Stromal cell of bone marrow (primary cell): ENCODE measurements at regions not wholly inside any gene's neighbourhood (a gene's known extent, or its start where the extent isn't known, plus 50 kb on each side); places are given as distances from the start of the nearest gene placed in this dataset.
A peak's percentile ranks its signal among the peaks of the same experiment; 100 is the strongest.
"Not testable (repeated sequence)": the region's sequence is repeated elsewhere in the genome, so short reads cannot be mapped to it uniquely, and the experiment has no call there.

ENCODE experiments used
- DNase-seq: peaks from one replicate; pipeline ENCODE4 v3.0.0-alpha.2; 2012; ENCODE audit warnings: low read depth

DNA sequence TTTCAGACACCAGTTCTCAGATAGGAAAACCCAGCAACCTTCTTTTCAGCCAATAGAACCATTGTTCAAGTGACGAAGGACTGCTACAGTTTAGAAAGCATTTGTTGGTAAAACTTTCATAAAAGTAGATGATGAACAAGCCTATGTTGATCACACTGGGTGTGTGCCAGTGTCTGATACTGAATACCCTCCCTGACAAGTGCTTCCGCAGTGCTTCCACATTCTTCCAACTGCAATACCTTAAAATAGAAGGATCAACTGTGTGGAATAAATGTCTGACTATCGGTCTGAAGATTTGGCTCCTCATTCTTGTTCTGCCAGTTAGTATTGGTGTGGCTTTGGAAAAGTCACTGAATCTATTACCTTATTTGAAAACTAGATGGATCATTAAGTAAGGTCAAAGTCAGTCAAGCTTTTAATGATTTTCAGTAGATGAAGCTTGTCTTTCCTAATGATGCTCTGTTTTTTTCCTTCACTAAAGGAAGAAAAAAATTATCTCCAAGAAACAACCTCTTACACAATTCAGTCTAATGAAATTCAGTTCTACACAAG lies 479.4 kb upstream of the CBLB start:
- DNase-seq = no peak

DNA sequence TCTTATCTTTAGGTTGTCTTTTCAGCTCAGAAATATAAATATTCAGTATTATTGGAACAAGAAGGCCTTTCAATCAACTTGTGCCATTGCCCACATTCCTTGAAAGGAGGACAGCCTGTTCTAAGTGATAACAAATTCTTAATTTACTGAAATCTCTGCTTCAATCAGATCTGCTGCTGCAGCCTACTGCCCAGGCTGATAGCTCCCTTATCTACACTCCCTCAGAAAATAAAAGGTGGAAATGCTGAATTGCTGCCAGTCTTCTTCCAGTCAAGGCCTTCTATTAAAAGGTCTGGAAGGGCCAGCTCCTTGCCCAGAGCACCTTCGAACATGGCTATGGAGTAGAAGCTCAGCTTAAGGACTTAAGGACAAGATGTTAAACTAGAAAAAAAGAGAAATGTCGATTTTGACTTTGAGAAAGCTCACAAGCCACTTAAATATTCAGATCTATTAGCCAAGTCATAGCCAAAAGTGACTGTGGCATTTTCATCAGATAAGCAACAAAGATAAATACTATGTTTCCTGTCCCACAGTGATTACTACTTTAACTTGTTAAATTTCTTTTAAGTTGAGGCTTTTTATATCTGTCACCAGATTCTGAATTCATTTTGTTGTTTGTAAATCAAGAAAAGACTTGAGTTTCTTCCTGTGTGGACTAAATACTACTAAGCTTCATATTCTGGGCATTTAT lies 480.5 kb upstream of the CBLB start:
- DNase-seq = no peak

DNA sequence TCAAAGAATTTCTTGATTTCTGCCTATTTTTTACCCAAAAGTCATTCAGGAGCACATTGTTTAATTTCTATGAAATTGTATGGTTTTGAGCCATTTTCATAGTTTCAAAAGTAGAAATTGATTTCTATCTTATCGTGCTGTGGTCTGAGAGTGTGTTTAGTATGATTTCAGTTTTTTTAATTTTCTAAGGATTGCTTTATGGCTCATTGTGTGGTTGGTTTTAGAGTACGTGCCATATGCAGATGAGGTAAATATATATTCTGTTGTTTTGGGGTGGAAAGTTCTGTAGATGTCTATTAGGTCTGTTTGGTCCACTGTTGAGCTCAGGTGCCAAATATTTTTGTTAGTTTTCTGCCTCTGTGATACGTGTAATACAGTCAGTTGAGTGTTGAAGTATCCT lies 487.1 kb upstream of the CBLB start:
- DNase-seq = no peak

GRCh38 chr3:106359692-106360091 lies 490.9 kb upstream of the CBLB start:
- no peak for DNase-seq

GRCh38 chr3:106360901-106361300 lies 492.1 kb upstream of the CBLB start:
- not testable (repeated sequence) for DNase-seq

GRCh38 chr3:106364477-106364876 lies 495.7 kb upstream of the CBLB start:
- no peak for DNase-seq

DNA sequence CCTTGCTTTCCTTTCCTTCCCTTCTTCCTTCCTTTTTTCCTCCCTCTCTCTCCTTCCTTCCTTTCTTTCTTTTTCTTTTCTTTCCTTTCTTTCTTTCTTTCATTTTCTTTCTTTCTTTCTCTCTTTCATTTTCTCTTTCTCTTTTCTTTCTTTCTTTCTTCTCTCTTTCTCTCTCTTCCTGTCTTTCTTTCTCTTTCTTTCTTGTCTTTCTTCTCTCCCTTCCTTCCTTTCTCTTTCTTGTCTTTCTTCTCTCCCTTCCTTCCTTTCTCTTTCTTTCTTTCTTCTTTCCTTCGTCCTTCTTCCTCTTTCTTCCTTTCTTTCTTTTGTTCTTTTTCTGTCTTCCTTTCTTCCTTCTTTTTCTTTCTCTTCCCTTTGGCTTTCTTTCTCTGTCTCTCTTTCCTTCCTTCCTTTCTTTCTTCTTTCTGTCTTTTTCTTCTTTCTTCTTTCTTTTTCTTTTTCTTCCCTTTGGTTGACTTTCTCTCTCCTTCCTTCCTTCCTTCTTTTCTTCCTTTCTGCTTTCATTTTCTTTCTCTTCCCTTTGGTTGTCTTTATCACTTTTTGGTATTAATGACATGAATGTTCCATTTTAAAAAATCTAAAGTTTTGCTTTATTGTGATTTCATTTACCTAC lies 496.4 kb upstream of the CBLB start:
- DNase-seq = no peak

- DNase-seq = no peak
Observed at GRCh38 chr3:106366352-106366751, 497.5 kb upstream of the CBLB start.

- DNase-seq = no peak
Observed at GRCh38 chr3:106367496-106367895, 498.7 kb upstream of the CBLB start.

- DNase-seq = no peak
Observed at GRCh38 chr3:106371221-106371970, 502.6 kb upstream of the CBLB start.

DNA sequence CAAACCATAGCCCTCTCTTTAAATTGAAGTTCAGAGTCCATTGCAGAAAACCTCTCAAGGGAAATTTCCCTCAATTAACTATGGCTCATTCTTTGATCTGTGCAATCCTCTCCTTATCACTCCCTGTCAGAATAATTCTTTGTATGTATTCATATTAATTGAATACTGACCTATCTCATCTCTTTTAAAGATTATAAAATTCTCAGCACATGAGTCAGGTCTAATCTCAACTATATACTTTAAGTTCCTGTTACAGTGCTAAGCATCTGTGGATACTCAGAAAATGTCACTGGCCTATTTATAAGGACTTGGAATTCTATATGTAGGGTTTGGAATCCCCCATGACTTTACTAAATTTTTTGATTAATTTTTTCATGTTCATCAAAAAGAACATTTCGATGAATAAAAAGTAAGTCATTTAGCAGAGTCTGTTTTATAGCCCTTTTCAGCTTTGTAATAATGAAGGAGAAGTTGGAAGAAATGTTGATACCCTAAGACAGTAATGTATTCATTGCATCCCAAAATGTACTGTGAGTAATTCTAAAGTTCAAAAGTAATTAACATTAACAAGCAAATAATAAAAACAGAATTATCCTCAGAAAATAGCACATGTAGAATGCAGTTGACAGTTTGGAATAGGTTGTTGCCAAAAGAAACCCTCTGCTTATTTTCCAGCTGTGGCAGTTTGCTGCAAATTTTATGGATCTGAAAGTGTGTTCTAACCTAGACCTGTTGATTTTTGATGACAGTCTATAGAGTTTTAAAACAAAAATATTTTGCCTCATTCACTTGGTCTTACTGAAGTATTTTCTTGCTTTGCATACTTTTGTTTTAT lies 503.4 kb upstream of the CBLB start:
- DNase-seq = no peak

GRCh38 chr3:106372806-106373190 lies 504.0 kb upstream of the CBLB start:
- DNase-seq = no peak

DNA sequence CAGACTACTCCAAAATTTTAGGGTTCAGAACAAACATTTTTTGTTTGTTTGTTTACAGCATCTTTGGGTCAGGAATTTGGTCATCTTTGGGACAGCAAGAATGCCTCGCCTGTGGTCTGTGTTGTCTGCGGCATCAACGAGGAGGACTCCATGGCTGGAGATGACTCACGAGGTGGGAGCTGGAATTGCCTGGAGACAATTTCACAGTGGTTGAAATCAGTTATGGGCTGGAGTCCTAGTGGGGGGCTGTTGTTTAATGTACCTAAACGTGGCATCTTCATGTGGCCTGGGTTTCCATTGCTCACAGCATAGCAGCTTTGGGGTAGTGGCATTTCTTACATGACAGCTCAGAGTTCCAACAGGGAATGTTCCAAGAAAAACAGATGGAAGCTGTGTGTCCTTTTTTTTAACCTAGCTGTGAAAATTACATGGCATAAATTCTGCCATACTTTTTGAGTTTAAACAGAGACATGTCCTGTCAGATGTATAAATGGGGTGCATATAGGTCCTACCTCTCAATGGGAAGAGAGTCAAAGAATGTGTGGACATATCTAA lies 507.3 kb upstream of the CBLB start:
- DNase-seq = no peak

DNA sequence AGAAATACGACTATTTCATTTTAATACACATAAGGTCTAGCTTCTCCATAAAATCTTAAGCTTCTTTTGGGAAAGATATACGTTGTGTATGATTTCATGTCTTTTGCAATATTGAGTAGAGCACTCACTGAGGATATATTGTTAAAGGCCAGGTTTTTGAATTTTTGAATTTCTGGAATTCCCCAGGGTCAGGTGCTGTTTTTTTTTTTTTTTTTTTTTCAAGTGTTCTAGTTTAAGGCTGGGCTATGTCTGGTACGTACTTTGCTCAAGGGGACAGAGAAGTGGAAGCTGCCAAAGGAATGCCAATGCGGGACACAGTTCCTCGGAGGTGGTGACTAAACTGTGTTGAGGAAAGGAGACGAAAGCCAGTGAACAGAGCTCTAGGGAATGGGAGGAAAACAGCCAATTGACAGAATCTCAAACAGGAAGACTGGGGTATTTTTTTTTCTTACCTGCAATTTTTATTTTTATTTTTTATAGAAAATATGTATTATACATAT lies 510.5 kb upstream of the CBLB start:
- no peak for DNase-seq

GRCh38 chr3:106380232-106380631 lies 511.4 kb upstream of the CBLB start:
- no peak for DNase-seq

- no peak for DNase-seq
Observed at GRCh38 chr3:106381286-106381938, 512.6 kb upstream of the CBLB start.

GRCh38 chr3:106381939-106382335 lies 513.1 kb upstream of the CBLB start:
- DNase-seq = no peak

DNA sequence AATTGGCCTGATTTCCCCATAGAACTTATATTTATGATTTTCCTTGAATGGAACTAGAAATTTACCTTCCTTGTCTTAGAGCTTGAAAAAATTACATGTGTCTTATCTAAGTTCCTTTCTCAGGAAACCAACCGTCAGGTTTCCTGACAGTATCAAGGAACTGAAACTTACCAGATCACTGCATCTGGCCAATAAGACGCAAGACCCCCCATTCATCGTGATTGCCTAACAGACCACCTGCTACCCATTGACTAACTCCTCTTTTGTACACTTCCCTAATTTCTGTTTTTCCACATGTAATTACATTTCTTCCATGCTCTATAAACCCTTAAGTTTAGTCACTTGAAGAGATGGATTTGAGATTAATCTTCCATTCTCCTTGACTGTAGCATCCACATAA lies 517.2 kb upstream of the CBLB start:
- DNase-seq = no peak

DNA sequence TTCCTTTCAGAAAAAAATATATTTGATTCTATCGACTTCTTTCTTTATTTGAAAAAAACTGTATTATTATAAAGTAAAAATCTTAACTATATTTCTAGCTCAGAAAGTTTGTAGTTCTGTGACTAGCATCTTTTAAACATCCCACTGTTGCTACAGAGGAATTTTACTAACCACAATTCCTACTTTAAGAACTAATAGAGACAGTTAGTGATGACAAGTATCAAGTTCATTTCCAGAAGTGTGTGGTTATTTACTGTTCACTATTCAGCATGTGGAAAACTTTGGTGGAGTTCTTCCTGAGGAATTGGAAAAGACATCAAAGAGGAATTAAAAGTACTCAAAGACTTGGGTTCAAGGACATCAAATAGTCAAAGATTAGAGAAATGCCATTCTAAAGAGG lies 524.1 kb upstream of the CBLB start:
- peak; percentile 21 for DNase-seq

DNA sequence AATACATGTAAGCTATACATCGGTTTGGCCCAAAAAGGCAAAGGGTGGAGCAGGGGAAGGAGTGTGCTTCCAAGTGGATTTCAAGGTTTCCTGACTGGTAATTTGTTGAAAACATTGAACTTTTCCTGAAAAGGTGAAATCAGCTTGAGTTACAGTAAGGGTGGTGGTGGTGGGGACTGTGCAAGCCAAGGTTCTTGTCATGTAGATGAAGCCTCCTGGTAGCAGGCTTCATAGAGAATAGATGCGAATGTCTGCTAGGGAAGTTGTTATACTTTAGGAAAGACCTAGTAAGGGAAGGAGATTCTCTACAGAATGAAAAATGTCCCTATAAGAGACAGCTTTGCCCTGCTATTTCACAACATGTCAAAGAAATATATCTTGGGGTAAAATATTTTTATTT lies 528.2 kb upstream of the CBLB start:
- DNase-seq = no peak
